ENCODE measurements at regions not wholly inside any gene's neighbourhood (a gene's known extent, or its start where the extent isn't known, plus 50 kb on each side); places are given as distances from the start of the nearest gene placed in this dataset.

- TF ChIP-seq, protein P1, sequence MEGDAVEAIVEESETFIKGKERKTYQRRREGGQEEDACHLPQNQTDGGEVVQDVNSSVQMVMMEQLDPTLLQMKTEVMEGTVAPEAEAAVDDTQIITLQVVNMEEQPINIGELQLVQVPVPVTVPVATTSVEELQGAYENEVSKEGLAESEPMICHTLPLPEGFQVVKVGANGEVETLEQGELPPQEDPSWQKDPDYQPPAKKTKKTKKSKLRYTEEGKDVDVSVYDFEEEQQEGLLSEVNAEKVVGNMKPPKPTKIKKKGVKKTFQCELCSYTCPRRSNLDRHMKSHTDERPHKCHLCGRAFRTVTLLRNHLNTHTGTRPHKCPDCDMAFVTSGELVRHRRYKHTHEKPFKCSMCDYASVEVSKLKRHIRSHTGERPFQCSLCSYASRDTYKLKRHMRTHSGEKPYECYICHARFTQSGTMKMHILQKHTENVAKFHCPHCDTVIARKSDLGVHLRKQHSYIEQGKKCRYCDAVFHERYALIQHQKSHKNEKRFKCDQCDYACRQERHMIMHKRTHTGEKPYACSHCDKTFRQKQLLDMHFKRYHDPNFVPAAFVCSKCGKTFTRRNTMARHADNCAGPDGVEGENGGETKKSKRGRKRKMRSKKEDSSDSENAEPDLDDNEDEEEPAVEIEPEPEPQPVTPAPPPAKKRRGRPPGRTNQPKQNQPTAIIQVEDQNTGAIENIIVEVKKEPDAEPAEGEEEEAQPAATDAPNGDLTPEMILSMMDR (IDR thresholded peaks at IDR 0.05; ENCODE audit: insufficient read depth, low read depth, low read length), result no peak
- no peak for TF ChIP-seq EZH2 (IDR thresholded peaks at IDR 0.05; ENCODE audit: insufficient read depth, low read length)
Measured at GRCh38 chr4:181564625-181565024, 678.6 kb upstream of the TENM3 start.
